HG03460 (cell line): ENCODE measurements at regions not wholly inside any gene's neighbourhood (a gene's known extent, or its start where the extent isn't known, plus 50 kb on each side); places are given as distances from the start of the nearest gene placed in this dataset.
"Not testable (repeated sequence)": the region's sequence is repeated elsewhere in the genome, so short reads cannot be mapped to it uniquely, and the experiment has no call there.

ENCODE experiments used
- ATAC-seq: cut with Tn5 transposase; IDR thresholded peaks from one replicate; pipeline ENCODE4 v1.9.1; 2021; ENCODE audit not compliant: unreplicated experiment

DNA sequence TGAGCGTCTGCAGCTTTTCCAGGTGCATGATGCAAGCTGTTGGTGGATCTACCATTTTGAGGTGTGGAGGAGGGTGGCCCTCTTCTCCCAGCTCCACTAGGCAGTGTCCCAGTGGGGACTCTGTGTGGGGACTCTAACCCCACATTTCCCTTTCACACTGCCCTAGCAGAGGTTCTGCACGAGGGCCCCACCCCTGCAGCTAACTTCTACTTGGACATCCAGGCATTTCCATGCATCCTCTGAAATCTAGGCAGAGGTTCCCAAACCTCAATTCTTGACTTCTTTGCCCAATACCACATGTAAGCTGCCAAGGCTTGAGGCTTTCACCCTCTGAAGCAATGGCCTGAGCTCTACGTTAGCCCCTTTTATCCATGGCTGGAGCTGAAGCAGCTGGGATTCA is 61.4 kb upstream of the HGFAC start:
- ATAC-seq, result not testable (repeated sequence)

DNA sequence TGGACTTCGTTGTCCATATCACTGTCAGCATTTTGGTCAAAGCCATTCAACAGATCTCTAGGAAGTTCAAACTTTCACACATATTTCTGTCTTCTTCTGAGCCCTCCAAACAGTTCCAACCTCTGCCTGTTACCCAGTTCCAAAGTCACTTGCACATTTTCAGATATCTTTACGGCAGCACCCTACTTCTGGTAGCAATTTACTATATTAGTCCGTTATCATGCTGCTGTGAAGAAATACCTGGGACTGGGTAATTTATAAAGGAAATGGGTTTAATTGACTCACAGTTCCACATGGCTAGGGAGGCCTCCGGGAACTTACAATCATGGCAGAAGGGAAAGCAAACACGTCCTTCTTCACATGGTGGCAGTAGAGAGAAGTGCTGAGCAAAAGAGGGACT is 60.6 kb upstream of the HGFAC start:
- not testable (repeated sequence) for ATAC-seq

GRCh38 chr4:3382251-3382650 is 59.5 kb upstream of the HGFAC start:
- ATAC-seq, result no peak

- ATAC-seq, result no peak
Observed at GRCh38 chr4:3384391-3384770, 57.4 kb upstream of the HGFAC start.

- ATAC-seq, result no peak
Observed at GRCh38 chr4:3384771-3385710, 56.7 kb upstream of the HGFAC start.

- no peak for ATAC-seq
Observed at GRCh38 chr4:3385711-3386420, 55.9 kb upstream of the HGFAC start.

DNA sequence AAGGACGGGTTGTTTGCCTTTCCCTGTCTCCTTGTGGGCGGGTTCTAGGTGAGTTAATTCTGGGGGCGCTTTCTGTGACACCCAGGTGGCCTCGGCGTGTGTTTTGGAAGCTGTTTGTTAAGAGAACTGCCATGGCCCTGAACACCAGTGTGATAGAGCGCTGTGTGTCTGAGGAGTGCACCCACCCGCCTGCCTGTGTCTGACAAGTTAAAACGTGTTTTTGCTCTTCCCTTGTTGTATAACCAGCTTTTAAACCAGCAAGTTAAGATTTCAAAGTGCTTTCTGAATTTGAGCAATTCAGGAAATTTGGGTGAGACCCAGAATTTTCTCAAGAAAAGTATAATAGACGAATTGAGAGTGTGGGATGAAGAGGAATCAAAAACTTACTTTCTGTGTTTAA is 55.2 kb upstream of the HGFAC start:
- no peak for ATAC-seq

DNA sequence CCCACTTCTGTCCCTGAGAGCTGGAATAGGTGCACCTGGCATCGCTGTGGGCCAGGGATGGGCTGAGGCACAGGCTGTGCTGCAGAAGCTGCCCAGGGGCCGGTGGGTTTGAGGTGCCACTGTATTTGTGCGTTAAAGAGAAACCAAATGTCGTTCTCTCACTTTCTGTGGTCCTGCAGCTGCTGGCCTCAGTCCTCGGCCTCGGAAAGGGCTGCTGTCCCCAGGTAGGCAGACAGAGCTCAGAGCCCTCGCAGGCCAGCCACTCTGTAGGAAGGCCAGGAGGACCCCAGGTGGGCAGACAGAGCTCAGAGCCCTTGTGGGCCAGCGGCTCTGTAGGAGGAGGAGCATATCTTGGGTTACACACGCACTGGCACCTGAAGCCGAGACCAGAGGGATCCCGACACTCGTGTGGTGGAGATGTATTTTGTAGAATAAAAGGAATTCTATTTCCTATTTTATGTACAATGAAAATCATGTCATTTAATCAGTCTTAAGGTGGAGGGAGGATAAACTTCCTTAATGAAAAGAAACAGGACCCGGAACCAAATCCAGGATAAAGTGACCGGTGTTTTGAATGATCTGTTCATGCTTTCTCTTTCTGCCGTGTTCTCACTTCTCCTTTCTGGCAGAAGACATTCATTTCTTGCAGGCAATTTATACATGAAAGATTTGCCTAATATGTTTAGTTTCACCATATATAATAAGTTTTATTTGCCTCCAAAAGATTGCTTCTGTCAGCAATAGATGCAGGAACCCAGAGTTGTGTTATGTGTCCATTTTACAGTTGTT is 54.4 kb upstream of the HGFAC start:
- ATAC-seq, result no peak

DNA sequence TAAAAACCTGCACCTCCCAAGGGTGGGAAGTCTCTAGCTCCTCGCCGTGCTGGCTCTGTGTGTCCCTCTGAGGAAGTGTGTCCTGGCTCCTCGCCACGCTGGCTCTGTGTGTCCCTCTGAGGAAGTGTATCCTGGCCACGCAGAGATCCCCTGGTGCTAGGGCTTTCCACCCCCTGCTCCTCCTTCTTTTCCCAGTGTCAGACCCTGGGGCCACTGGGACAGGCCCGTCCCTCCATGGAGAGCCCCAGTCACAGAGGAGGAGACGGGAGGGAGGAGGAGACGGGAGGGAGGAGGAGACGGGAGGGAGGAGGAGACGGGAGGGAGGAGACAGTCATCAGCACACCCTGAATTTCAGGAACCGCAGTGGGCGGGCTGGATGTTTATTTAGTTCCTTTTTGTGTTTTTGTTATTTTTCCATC is 53.8 kb upstream of the HGFAC start:
- no peak for ATAC-seq

- ATAC-seq, result peak; percentile 67
Observed at GRCh38 chr4:3388471-3389232, 53.1 kb upstream of the HGFAC start.

DNA sequence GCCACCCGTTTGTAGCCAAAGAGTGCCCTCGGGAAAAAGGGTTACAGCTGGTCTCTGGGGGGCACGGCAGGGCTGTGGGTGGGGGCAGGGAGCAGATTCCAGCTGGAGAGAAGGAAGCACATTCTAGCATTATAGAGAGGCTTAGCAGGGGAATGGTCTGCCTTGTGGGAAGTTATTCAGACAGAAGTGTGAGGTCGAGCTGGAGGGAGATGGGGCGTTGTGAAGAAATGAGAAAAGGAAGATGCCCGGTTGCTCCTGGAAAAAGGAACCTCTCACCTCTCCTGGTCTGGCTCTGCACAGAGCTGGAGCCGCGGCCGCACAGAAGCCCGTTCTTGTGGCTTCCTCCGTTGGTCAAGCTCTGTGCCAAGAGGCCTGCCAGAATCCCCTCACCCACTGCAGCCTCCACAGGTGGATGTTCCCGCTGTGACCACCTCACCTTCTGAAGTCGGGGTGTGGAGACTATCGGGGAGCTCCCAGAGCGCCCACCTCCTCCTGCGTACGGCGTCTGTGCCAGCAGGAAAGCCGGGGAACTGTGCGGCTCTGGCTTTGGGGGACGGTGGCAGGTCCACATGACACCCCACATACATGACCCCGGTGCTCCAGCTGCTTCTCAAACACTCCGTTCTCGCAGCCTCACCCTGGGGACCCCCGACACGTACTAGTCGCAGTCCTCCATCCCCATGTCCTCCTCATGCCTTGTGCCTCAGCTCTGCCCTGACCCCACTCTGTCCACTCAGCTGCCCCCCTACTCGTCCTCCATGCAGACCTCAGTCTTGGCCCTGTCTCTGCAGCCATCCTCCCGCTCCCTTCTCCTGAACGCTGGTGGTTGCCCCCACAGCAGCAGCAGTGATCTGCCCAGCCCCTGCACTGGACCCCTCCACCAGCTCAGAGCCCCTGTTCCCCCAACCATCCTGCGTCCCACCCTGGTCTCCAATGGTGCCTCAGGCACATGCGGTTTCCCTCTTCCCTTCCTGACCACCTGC is 52.2 kb upstream of the HGFAC start:
- no peak for ATAC-seq

DNA sequence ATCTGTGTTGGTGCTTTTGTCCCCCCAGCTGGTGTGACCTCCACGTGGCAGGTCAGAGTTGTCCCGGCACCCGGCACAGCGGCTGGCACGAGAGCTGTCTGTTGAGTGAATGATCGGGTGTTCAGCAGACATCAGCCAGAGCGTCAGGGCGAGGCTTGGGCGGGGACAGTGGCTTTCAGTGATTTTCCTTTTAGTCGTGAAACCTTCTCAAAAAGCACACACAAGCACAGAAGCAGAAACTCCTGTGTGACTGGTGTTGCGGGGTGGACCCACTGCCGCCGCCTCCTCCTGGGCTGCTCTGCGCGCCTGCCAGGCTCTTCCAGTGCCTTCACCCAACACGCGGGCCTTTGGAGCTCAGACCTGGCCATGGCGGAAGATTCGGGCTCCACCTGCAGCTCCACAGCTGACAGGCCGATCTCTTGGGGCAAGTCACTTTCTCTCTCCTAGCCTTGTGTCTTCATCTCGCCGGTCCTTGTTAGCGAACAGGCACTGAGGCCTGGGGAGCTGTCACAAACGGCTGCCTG is 51.4 kb upstream of the HGFAC start:
- ATAC-seq, result no peak

DNA sequence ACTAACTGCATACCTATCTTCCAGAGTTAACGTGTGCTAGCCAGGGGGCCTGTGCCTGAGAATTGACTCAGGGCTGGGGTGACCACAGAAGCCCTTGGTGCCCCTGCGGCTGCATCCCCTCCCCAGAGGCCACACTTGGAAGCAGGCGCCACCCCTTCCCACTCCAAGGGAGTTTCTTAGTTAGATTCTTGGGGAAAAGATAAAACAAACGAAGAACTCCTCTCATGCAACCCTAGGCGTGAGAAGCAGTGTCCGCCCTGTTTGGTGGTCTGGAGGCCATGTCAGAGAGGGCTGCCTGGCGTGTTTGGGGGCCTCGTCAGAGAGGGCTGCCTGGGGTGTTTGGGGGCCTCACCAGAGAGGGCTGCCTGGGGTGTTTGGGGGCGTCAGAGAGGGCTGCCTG is 50.3 kb upstream of the HGFAC start:
- no peak for ATAC-seq
